HG02973 (cell line): ENCODE measurements at regions not wholly inside any gene's neighbourhood (a gene's known extent, or its start where the extent isn't known, plus 50 kb on each side); places are given as distances from the start of the nearest gene placed in this dataset.

ENCODE experiments used
- ATAC-seq: cut with Tn5 transposase; IDR thresholded peaks from one replicate; pipeline ENCODE4 v1.9.1; 2021; ENCODE audit warnings: moderate library complexity; ENCODE audit not compliant: unreplicated experiment

GRCh38 chr5:125699860-125700259, 723.3 kb upstream of the GRAMD2B start:
- ATAC-seq = no peak

- no peak for ATAC-seq
Observed at GRCh38 chr5:125700380-125700861, 722.8 kb upstream of the GRAMD2B start.

- no peak for ATAC-seq
Observed at GRCh38 chr5:125703616-125704015, 719.6 kb upstream of the GRAMD2B start.

- no peak for ATAC-seq
Observed at GRCh38 chr5:125704888-125705287, 718.3 kb upstream of the GRAMD2B start.

GRCh38 chr5:125708583-125708982, 714.6 kb upstream of the GRAMD2B start:
- ATAC-seq = no peak

GRCh38 chr5:125710745-125711144, 712.5 kb upstream of the GRAMD2B start:
- ATAC-seq = no peak

- no peak for ATAC-seq
Observed at GRCh38 chr5:125712397-125712796, 710.8 kb upstream of the GRAMD2B start.

- no peak for ATAC-seq
Observed at GRCh38 chr5:125713109-125713805, 710.0 kb upstream of the GRAMD2B start.

GRCh38 chr5:125715216-125715615, 708.0 kb upstream of the GRAMD2B start:
- no peak for ATAC-seq

GRCh38 chr5:125717209-125717608, 706.0 kb upstream of the GRAMD2B start:
- no peak for ATAC-seq

GRCh38 chr5:125719681-125720347, 703.4 kb upstream of the GRAMD2B start:
- no peak for ATAC-seq

GRCh38 chr5:125720348-125720685, 702.9 kb upstream of the GRAMD2B start:
- no peak for ATAC-seq

GRCh38 chr5:125720721-125721120, 702.5 kb upstream of the GRAMD2B start:
- no peak for ATAC-seq

- no peak for ATAC-seq
Observed at GRCh38 chr5:125722550-125722949, 700.7 kb upstream of the GRAMD2B start.

GRCh38 chr5:125725691-125726090, 697.5 kb upstream of the GRAMD2B start:
- ATAC-seq = no peak

- ATAC-seq = no peak
Observed at GRCh38 chr5:125743939-125744338, 679.3 kb upstream of the GRAMD2B start.

- no peak for ATAC-seq
Observed at GRCh38 chr5:125746917-125747316, 676.3 kb upstream of the GRAMD2B start.

GRCh38 chr5:125750147-125750860, 672.9 kb upstream of the GRAMD2B start:
- ATAC-seq = no peak

GRCh38 chr5:125750861-125751186, 672.4 kb upstream of the GRAMD2B start:
- ATAC-seq = no peak

- no peak for ATAC-seq
Observed at GRCh38 chr5:125756456-125756855, 666.8 kb upstream of the GRAMD2B start.

- ATAC-seq = no peak
Observed at GRCh38 chr5:125766706-125767105, 656.5 kb upstream of the GRAMD2B start.

GRCh38 chr5:125775896-125776295, 647.3 kb upstream of the GRAMD2B start:
- no peak for ATAC-seq
